ENCODE measurements at regions not wholly inside any gene's neighbourhood (a gene's known extent, or its start where the extent isn't known, plus 50 kb on each side); places are given as distances from the start of the nearest gene placed in this dataset.
A peak's percentile ranks its signal among the peaks of the same experiment; 100 is the strongest.

DNA sequence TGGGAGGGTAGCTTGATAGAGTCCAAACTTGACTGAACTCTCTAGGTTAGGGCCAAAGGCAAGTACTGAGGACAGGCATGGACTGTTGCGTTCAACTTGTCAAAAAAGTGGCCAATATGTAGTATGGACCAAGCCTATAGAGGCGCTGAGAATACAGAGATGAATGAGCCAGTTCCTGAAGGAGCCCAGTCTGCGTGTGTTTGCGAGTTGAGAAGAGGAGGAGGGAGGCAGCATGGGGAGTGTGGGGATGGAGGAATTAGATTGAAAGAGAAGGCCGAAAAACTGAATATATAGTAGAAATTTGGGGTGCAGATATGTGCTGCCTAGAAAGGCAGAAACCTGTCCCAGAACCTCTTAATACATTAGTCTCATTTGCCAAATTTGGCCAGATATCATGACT is 412.4 kb downstream of the PCNX1 start:
- no peaks in the 10 kb centered on the region for H3K36me3 ChIP-seq (replicated peaks)
- in situ Hi-C loops (cut with HindIII; ENCODE audit: low pct_ligation_motif_present, low sequenced_read_pairs): no loop called here
- H3K27me3 ChIP-seq (replicated peaks): no peaks in the 10 kb centered on the region
- H3K27ac ChIP-seq: peak overlapping the region; percentile 3
- DNase-seq: peak; percentile 20
- peak overlapping the region; percentile 79 for H3K4me3 ChIP-seq (ENCODE audit: low read depth, low read length)
- TF ChIP-seq, protein P1, sequence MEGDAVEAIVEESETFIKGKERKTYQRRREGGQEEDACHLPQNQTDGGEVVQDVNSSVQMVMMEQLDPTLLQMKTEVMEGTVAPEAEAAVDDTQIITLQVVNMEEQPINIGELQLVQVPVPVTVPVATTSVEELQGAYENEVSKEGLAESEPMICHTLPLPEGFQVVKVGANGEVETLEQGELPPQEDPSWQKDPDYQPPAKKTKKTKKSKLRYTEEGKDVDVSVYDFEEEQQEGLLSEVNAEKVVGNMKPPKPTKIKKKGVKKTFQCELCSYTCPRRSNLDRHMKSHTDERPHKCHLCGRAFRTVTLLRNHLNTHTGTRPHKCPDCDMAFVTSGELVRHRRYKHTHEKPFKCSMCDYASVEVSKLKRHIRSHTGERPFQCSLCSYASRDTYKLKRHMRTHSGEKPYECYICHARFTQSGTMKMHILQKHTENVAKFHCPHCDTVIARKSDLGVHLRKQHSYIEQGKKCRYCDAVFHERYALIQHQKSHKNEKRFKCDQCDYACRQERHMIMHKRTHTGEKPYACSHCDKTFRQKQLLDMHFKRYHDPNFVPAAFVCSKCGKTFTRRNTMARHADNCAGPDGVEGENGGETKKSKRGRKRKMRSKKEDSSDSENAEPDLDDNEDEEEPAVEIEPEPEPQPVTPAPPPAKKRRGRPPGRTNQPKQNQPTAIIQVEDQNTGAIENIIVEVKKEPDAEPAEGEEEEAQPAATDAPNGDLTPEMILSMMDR (IDR thresholded peaks at IDR 0.05; ENCODE audit: low read depth, low read length, missing control alignments): no peak

DNA sequence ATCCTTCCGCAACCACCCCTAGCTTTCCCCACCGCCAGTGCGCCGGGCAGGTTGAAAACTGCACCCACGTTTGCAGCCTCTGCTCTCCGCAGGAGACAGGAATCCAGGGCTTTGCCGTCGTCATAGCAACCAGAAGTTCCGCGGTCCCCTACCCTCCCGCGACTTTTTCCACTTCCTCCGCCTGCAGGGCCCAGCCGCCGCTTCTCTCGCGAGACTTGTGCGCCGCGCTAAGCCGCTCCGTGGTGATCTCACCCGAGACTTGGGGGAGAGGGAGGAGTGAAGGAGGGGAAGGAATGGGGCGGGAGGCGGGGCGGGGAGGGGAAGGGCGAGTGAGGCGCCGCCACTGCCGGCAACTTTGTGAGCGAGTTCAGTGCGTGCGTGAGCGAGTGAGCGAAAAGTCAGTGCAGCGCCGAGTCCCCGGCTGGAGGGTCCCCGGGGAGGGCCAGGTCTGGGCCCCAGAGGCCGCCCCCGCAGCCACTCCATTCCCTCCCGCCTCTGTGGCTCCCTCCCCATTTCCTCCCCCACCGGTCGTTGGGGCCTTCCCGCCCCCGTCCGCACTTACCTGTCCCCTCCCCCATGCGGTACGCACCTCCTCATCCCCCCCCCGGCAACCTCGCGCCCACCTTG is 413.0 kb downstream of the PCNX1 start, which contains the start of gene SIPA1L1:
Gene SIPA1L1, plus strand, starts transcription at position 370 of the 627 bp plus-strand sequence.
- H3K27ac ChIP-seq: peak within 1 kb of the TSS; percentile 86
- H3K36me3 ChIP-seq (replicated peaks): no peaks in the 10 kb centered on the region
- peak; percentile 97 for DNase-seq
- H3K27me3 ChIP-seq (replicated peaks): no peaks in the 10 kb centered on the region
- H3K4me3 ChIP-seq (ENCODE audit: low read depth, low read length): peak within 1 kb of the TSS; percentile 79
- in situ Hi-C loops (cut with HindIII; ENCODE audit: low pct_ligation_motif_present, low sequenced_read_pairs): no loop called here
- TF ChIP-seq, protein P1 (IDR thresholded peaks at IDR 0.05; ENCODE audit: low read depth, low read length, missing control alignments): no peak

DNA sequence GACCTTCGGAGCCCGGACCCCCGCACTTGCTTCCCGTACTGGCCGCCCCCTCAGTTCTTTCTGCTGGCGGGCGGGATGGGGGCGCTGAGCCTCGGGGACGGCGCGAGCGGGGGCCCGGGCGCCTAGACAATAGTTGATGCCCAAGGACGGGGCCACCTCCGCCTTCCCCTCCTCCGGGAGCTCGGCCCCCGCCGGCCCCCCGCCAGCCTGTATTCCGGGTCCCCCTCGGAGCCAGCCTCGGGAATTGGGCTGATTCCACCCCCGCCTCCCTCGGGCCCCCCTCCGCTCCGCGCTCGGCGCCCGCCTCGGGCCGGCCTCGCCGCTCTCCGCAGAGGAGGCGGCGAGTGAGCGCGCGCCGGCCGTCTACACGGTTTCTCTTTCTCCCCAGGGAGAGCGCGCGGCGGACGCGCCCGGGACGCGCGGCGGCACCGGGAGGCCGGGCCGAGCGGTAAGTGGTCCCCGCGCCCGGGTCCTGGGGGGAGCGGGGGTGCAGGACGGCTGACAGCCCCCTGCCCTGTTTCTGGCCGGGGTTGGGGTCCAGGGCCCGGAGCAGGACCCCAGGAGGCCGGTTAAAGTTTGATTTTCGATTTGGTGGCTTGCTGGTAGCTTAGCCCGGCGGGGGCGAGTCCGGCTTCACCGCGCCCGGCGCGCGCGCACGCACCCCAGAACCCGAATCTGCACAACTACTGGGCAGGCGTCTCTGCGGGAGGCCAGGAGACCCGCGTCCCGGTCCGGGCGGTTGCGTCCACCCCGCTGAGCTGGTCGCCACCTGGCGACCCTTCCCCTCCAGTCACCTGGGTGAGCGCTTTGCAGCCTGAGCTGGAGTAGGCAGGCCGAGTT is 413.7 kb downstream of the PCNX1 start:
- Histone ChIP-seq H3K4me3 (ENCODE audit: low read depth, low read length) (peak overlapping the region; percentile 79), H3K36me3 (replicated peaks) (no peaks in the 10 kb centered on the region), H3K27me3 (replicated peaks) (no peaks in the 10 kb centered on the region), H3K27ac (peak overlapping the region; percentile 86)
- TF ChIP-seq, protein P1 (IDR thresholded peaks at IDR 0.05; ENCODE audit: low read depth, low read length, missing control alignments): no peak
- in situ Hi-C loops (cut with HindIII; ENCODE audit: low pct_ligation_motif_present, low sequenced_read_pairs): no loop called here
- DNase-seq: peak; percentile 37

DNA sequence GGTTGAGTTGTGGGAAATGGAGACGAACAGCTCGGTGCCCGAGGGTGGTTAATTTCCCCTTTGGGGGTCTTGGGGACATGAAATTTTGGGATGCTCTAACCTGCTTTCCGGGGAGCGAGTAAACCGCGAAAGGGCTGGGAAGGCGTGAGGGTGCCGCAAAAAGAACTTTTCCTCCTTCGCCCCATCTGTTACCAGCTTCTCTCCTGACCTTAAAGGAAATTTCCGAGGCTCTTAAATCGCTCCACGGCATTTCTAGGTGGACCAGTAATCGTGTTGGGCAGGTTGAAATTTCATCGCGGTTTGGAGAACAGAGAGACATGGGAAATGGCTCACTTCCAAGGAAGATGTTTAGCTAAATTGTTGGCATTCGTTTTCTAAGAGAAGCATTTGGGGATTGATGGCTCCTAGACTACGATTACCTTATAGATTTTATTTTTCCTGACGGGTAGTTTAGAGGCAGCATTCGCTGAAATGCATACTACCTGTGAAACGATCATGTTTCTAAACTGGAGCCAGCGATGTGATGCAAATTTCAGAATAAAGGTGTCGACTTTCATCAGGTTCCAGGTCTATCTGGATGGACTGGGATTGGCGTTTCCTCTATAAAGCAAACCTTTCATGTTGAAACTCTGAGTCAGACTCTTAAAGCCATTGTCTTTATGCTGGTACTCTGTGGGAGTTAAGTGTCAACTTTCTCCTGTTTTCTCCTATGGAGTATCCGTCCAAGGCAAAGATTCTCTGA is 414.5 kb downstream of the PCNX1 start:
- Histone ChIP-seq H3K36me3 (replicated peaks) (no peaks in the 10 kb centered on the region), H3K27me3 (replicated peaks) (no peaks in the 10 kb centered on the region), H3K27ac (peak overlapping the region; percentile 86), H3K4me3 (ENCODE audit: low read depth, low read length) (peak overlapping the region; percentile 79)
- in situ Hi-C loops (cut with HindIII; ENCODE audit: low pct_ligation_motif_present, low sequenced_read_pairs): no loop called here
- peak; percentile 29 for DNase-seq
- TF ChIP-seq, protein P1 (IDR thresholded peaks at IDR 0.05; ENCODE audit: low read depth, low read length, missing control alignments): peak; percentile 16

GRCh38 chr14:71322655-71323250 is 415.5 kb downstream of the PCNX1 start:
- H3K27ac ChIP-seq: peak overlapping the region; percentile 86

More at GRCh38 chr14:71322655-71323250, 415.5 kb downstream of the PCNX1 start:
- Histone ChIP-seq H3K36me3 (replicated peaks) (no peaks in the 10 kb centered on the region), H3K27me3 (replicated peaks) (no peaks in the 10 kb centered on the region), H3K4me3 (ENCODE audit: low read depth, low read length) (peak overlapping the region; percentile 79)
- in situ Hi-C loops (cut with HindIII; ENCODE audit: low pct_ligation_motif_present, low sequenced_read_pairs): no loop called here
- TF ChIP-seq, protein P1 (IDR thresholded peaks at IDR 0.05; ENCODE audit: low read depth, low read length, missing control alignments): peak; percentile 74
- peak; percentile 56 for DNase-seq

All from brain microvascular endothelial cell (primary cell).